ENCODE measurements at regions not wholly inside any gene's neighbourhood (a gene's known extent, or its start where the extent isn't known, plus 50 kb on each side); places are given as distances from the start of the nearest gene placed in this dataset.

GRCh38 chr3:23051240-23052140 lies 151.6 kb upstream of the UBE2E2 start:
- H3K36me3 ChIP-seq (ENCODE audit: insufficient read depth) = no peaks in the 10 kb centered on the region
- DNase-seq (ENCODE audit: extremely low spot score) = no peak
- 74% methylated on average over 4 of the region's 4 CpGs for WGBS
- no peak overlapping the region for H3K4me3 ChIP-seq (ENCODE audit: low read depth, low read length)
- no peaks in the 10 kb centered on the region for H3K4me1 ChIP-seq (ENCODE audit: insufficient read depth)
- H3K27ac ChIP-seq (ENCODE audit: low read depth) = no peak overlapping the region

GRCh38 chr3:23052208-23052607 lies 150.9 kb upstream of the UBE2E2 start:
- Histone ChIP-seq H3K27ac (ENCODE audit: low read depth) (no peak overlapping the region), H3K4me3 (ENCODE audit: low read depth, low read length) (no peak overlapping the region), H3K4me1 (ENCODE audit: insufficient read depth) (no peaks in the 10 kb centered on the region), H3K36me3 (ENCODE audit: insufficient read depth) (no peaks in the 10 kb centered on the region)
- 86% methylated on average over 1 of the region's 1 CpG for WGBS
- DNase-seq (ENCODE audit: extremely low spot score) = no peak

GRCh38 chr3:23052620-23053019 lies 150.5 kb upstream of the UBE2E2 start:
- Histone ChIP-seq H3K27ac (ENCODE audit: low read depth) (no peak overlapping the region), H3K4me3 (ENCODE audit: low read depth, low read length) (no peak overlapping the region), H3K36me3 (ENCODE audit: insufficient read depth) (no peaks in the 10 kb centered on the region), H3K4me1 (ENCODE audit: insufficient read depth) (no peaks in the 10 kb centered on the region)
- 83% methylated on average over 7 of the region's 7 CpGs for WGBS
- no peak for DNase-seq (ENCODE audit: extremely low spot score)

- H3K4me3 ChIP-seq (ENCODE audit: low read depth, low read length) = no peak overlapping the region
- WGBS = 85% methylated on average over 2 of the region's 2 CpGs
- H3K36me3 ChIP-seq (ENCODE audit: insufficient read depth) = no peaks in the 10 kb centered on the region
- no peak overlapping the region for H3K27ac ChIP-seq (ENCODE audit: low read depth)
- no peak for DNase-seq (ENCODE audit: extremely low spot score)
- no peaks in the 10 kb centered on the region for H3K4me1 ChIP-seq (ENCODE audit: insufficient read depth)
Observed at GRCh38 chr3:23055733-23056376, 147.3 kb upstream of the UBE2E2 start.

GRCh38 chr3:23062582-23062981 lies 140.5 kb upstream of the UBE2E2 start:
- Histone ChIP-seq H3K36me3 (ENCODE audit: insufficient read depth) (no peaks in the 10 kb centered on the region), H3K27ac (ENCODE audit: low read depth) (no peak overlapping the region), H3K4me3 (ENCODE audit: low read depth, low read length) (no peak overlapping the region), H3K4me1 (ENCODE audit: insufficient read depth) (no peaks in the 10 kb centered on the region)
- 85% methylated on average over 1 of the region's 1 CpG for WGBS
- DNase-seq (ENCODE audit: extremely low spot score) = no peak

- Histone ChIP-seq H3K4me1 (ENCODE audit: insufficient read depth) (no peaks in the 10 kb centered on the region), H3K27ac (ENCODE audit: low read depth) (no peak overlapping the region), H3K4me3 (ENCODE audit: low read depth, low read length) (no peak overlapping the region), H3K36me3 (ENCODE audit: insufficient read depth) (no peaks in the 10 kb centered on the region)
- no peak for DNase-seq (ENCODE audit: extremely low spot score)
- WGBS = 84% methylated on average over 1 of the region's 1 CpG
Observed at GRCh38 chr3:23062982-23063381, 140.1 kb upstream of the UBE2E2 start.

GRCh38 chr3:23067116-23067515 lies 136.0 kb upstream of the UBE2E2 start:
- Histone ChIP-seq H3K27ac (ENCODE audit: low read depth) (no peak overlapping the region), H3K36me3 (ENCODE audit: insufficient read depth) (no peaks in the 10 kb centered on the region), H3K4me1 (ENCODE audit: insufficient read depth) (no peaks in the 10 kb centered on the region), H3K4me3 (ENCODE audit: low read depth, low read length) (no peak overlapping the region)
- no peak for DNase-seq (ENCODE audit: extremely low spot score)

GRCh38 chr3:23068016-23068728 lies 135.0 kb upstream of the UBE2E2 start:
- H3K4me1 ChIP-seq (ENCODE audit: insufficient read depth) = no peaks in the 10 kb centered on the region
- no peak for DNase-seq (ENCODE audit: extremely low spot score)
- no peak overlapping the region for H3K27ac ChIP-seq (ENCODE audit: low read depth)
- no peaks in the 10 kb centered on the region for H3K36me3 ChIP-seq (ENCODE audit: insufficient read depth)
- WGBS = 86% methylated on average over 4 of the region's 4 CpGs
- H3K4me3 ChIP-seq (ENCODE audit: low read depth, low read length) = no peak overlapping the region

GRCh38 chr3:23071296-23071695 lies 131.8 kb upstream of the UBE2E2 start:
- no peak for DNase-seq (ENCODE audit: extremely low spot score)
- H3K4me1 ChIP-seq (ENCODE audit: insufficient read depth) = no peaks in the 10 kb centered on the region
- H3K27ac ChIP-seq (ENCODE audit: low read depth) = no peak overlapping the region
- WGBS = 78% methylated on average over 2 of the region's 2 CpGs
- H3K36me3 ChIP-seq (ENCODE audit: insufficient read depth) = no peaks in the 10 kb centered on the region
- no peak overlapping the region for H3K4me3 ChIP-seq (ENCODE audit: low read depth, low read length)

GRCh38 chr3:23071758-23072157 lies 131.4 kb upstream of the UBE2E2 start:
- H3K36me3 ChIP-seq (ENCODE audit: insufficient read depth) = no peaks in the 10 kb centered on the region
- DNase-seq (ENCODE audit: extremely low spot score) = no peak
- WGBS = 86% methylated on average over 1 of the region's 1 CpG
- no peak overlapping the region for H3K27ac ChIP-seq (ENCODE audit: low read depth)
- H3K4me3 ChIP-seq (ENCODE audit: low read depth, low read length) = no peak overlapping the region
- no peaks in the 10 kb centered on the region for H3K4me1 ChIP-seq (ENCODE audit: insufficient read depth)

- Histone ChIP-seq H3K36me3 (ENCODE audit: insufficient read depth) (no peaks in the 10 kb centered on the region), H3K27ac (ENCODE audit: low read depth) (no peak overlapping the region), H3K4me3 (ENCODE audit: low read depth, low read length) (no peak overlapping the region), H3K4me1 (ENCODE audit: insufficient read depth) (no peaks in the 10 kb centered on the region)
- WGBS = 88% methylated on average over 1 of the region's 1 CpG
- DNase-seq (ENCODE audit: extremely low spot score) = no peak
Observed at GRCh38 chr3:23072693-23073092, 130.4 kb upstream of the UBE2E2 start.

- Histone ChIP-seq H3K4me1 (ENCODE audit: insufficient read depth) (no peaks in the 10 kb centered on the region), H3K4me3 (ENCODE audit: low read depth, low read length) (no peak overlapping the region), H3K27ac (ENCODE audit: low read depth) (no peak overlapping the region), H3K36me3 (ENCODE audit: insufficient read depth) (no peaks in the 10 kb centered on the region)
- DNase-seq (ENCODE audit: extremely low spot score) = no peak
- 88% methylated on average over 5 of the region's 5 CpGs for WGBS
Observed at GRCh38 chr3:23073724-23074305, 129.3 kb upstream of the UBE2E2 start.

GRCh38 chr3:23075496-23075895 lies 127.6 kb upstream of the UBE2E2 start:
- Histone ChIP-seq H3K27ac (ENCODE audit: low read depth) (no peak overlapping the region), H3K36me3 (ENCODE audit: insufficient read depth) (no peaks in the 10 kb centered on the region), H3K4me1 (ENCODE audit: insufficient read depth) (no peaks in the 10 kb centered on the region), H3K4me3 (ENCODE audit: low read depth, low read length) (no peak overlapping the region)
- peak; percentile 18 for DNase-seq (ENCODE audit: extremely low spot score)
- 17% methylated on average over 2 of the region's 2 CpGs for WGBS
